Neuron (in vitro differentiated cells): ENCODE measurements at regions not wholly inside any gene's neighbourhood (a gene's known extent, or its start where the extent isn't known, plus 50 kb on each side); places are given as distances from the start of the nearest gene placed in this dataset.
"Not testable (repeated sequence)": the region's sequence is repeated elsewhere in the genome, so short reads cannot be mapped to it uniquely, and the experiment has no call there.

Experiments used
- H2AFZ ChIP-seq: one replicate; pipeline ENCODE4 v1.6.1; 2013; ENCODE audit warnings: low read depth, mild to moderate bottlenecking, inconsistent platforms, low read length, moderate library complexity
- H3K27me3 ChIP-seq: one replicate; pipeline ENCODE4 v1.6.1; 2013; ENCODE audit warnings: low read length; ENCODE audit not compliant: insufficient read depth
- H3K36me3 ChIP-seq: one replicate; pipeline ENCODE4 v1.6.1; 2013; ENCODE audit warnings: low read length; ENCODE audit not compliant: insufficient read depth
- H3K4me1 ChIP-seq: one replicate; pipeline ENCODE4 v1.6.1; 2013; ENCODE audit warnings: low read length; ENCODE audit not compliant: insufficient read depth
- H3K4me3 ChIP-seq: 2 replicates; pipeline ENCODE4 v1.5.1; 2013; ENCODE audit warnings: mild to moderate bottlenecking, low read length, moderate library complexity
- H3K9me3 ChIP-seq: one replicate; pipeline ENCODE4 v1.6.1; 2013; ENCODE audit warnings: low read length

DNA sequence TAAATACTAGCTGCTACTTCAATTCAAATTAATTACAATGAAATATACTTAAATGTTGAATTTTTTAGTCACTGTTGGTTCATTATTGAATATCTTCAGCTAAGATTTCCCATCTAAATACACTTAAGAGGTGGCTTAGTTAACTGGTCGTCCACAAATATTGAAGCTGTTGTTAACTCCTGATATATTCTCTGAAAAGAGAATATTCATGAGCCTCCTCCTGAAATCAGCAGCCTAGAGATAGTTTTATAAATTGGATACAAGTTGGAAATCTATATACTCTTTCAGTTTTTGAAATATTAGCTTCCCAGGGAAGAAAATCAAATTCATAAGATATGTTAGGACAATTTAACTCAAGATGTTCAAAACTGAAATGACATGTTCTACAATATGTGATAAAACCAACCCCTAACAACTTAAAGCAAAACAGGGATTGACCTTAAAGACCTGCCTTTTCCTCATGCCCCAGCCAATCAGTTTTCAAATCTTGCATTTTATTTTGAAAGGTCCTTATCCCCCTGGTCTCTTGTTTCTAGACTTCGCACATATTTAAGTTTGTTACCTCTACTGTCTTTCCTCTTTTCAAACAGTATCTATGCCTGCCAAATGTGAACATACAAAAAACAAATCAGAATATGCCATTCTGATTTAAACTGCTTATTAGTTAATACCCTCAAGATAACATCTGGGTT, 2784.9 kb downstream of the RPIA start:
- not testable (repeated sequence) for H3K4me3 ChIP-seq, H2AFZ ChIP-seq

GRCh38 chr2:91476936-91477246, 2785.4 kb downstream of the RPIA start:
- not testable (repeated sequence) for H3K9me3 ChIP-seq, H3K27me3 ChIP-seq, H3K4me1 ChIP-seq, H3K4me3 ChIP-seq, H2AFZ ChIP-seq, H3K36me3 ChIP-seq

More for the DNA sequence above, 2784.9 kb downstream of the RPIA start:
- not testable (repeated sequence) for H3K4me1 ChIP-seq, H3K36me3 ChIP-seq, H3K9me3 ChIP-seq, H3K27me3 ChIP-seq

DNA sequence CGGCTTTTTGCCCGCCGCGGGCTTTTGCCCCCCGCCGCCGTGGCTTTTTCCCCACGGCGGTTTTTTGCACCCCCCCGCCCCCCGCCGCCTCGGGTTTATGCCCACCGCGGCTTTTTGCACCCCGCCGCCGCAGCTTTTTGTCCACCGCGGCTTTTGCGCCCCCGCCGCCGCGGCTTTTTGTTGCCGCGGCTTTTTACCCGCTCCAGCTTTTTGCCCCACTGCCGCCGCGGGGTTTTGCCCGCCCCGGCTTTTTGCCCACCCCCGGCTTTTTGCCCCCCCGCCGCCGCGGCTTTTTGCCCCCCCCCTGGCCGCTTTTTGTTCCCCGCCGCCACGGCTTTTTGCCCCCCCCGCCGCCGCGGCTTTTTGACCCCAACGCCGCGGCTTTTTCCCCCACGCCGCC, 2785.8 kb downstream of the RPIA start:
- not testable (repeated sequence) for H3K36me3 ChIP-seq, H2AFZ ChIP-seq, H3K9me3 ChIP-seq, H3K4me3 ChIP-seq, H3K4me1 ChIP-seq, H3K27me3 ChIP-seq

GRCh38 chr2:91477731-91478672, 2786.5 kb downstream of the RPIA start:
- no peak overlapping the region for H2AFZ ChIP-seq
- H3K36me3 ChIP-seq = no peaks in the 10 kb centered on the region
- no peaks in the 10 kb centered on the region for H3K4me1 ChIP-seq
- H3K9me3 ChIP-seq = no peaks in the 10 kb centered on the region
- no peak overlapping the region for H3K4me3 ChIP-seq
- H3K27me3 ChIP-seq = no peaks in the 10 kb centered on the region

DNA sequence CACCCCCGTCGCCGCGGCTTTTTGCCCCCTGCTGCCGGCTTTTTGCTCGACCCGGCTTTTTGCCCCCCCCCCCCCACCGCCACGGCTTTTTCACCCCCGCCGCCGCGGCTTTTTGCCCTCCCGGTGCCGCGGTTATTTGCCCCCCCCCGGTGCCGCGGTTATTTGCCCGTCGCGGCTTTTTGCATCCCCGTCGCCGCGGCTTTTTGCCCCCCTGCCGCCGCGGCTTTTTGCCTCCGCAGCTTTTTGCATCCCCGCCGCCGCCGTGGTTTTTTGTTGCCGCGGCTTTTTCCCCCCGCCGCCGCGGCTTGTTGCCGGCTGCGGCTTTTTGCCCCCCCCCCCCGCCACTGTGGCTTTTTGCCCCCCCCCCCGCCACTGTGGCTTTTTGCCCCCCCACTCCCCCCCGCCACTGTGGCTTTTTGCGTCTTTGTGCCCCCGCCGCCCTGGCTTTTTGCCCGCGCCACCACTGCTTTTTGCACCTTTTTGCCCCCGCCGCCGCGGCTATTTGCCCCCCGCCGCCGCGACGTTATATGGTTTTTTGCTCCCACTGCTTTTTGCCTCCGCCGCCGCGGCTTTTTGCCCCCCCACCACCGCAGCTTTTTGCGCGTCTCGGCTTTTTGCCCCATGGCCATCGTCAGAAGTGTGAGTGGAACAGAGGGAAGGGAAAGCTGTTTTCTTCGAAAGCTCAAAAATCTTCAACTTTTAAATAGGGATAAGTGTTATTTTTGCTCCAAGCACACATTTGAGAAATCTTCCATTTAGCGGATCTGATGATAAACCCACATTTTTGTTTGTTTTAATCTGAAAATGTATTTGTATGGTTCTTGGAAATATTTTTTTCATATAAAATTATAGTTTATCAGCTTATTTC, 2787.6 kb downstream of the RPIA start:
- H3K36me3 ChIP-seq, H3K4me1 ChIP-seq, H3K4me3 ChIP-seq, H2AFZ ChIP-seq, H3K9me3 ChIP-seq, H3K27me3 ChIP-seq: not testable (repeated sequence)

DNA sequence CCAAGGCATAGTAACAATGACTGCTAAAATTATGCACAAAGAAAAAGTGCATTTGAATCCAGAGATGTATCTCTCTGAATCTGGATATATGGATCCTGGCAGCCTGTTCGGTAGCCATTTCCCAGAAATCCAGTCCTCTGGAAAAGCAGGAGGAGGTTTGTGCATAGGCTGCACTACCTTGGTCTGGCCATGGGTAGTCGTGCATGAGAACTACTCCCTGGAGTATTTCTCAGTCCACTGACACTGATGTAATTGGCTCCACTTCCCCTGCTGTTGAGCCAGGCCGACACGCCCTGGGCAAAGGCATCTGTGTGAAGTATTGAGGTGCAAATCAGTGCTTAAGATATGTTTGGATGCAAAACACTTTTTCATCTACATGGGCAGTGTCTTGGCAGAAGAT, 2793.8 kb downstream of the RPIA start:
- H3K27me3 ChIP-seq, H3K4me3 ChIP-seq: not testable (repeated sequence)

DNA sequence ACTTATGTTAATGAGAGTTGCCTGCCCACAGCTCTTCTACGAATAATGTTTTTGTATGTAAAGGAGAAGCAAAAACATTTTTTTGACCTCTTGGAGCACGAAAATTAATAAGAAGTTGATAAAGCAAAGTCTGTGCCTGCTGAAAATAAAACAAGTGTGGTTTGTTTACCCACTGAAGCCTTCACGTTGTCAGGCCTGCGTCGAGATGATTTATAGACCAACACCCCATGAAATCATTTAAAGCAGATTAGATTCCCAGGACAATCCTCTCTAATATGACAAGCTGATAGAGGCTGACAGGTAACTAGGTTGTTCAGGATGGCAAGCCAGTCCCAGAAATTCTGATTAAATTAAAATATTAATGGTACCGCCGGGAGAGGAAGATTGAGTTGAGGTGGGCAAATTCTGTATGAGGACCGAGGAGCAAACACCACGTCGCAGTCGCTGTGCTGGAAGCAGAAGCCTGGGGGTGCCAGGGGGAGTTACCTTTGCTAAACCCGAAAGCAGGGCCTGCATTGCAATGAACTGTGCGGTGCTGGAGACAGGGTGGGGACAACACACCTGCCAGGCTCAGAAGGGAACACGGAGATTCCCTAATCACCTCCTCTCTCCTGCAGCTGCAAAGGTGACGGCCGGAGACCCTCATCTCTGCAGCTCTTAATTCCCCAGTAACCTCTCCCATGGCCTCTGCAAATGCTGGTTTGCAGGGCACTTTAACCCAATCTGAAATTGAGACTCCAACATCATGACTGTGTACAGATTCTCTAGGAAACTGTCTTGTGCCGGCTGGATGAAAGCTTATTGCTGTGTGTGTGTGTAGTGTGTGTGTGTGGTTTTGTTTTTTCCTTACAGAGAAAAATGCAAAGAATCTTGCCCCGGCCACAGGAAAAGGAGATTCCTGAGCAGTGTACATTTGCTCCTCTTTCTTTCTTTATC, 2805.9 kb downstream of the RPIA start:
- H3K9me3 ChIP-seq, H3K4me3 ChIP-seq, H3K36me3 ChIP-seq, H3K27me3 ChIP-seq, H3K4me1 ChIP-seq, H2AFZ ChIP-seq: not testable (repeated sequence)

More for the DNA sequence above, 2793.8 kb downstream of the RPIA start:
- H3K4me1 ChIP-seq, H3K9me3 ChIP-seq, H3K36me3 ChIP-seq, H2AFZ ChIP-seq: not testable (repeated sequence)

DNA sequence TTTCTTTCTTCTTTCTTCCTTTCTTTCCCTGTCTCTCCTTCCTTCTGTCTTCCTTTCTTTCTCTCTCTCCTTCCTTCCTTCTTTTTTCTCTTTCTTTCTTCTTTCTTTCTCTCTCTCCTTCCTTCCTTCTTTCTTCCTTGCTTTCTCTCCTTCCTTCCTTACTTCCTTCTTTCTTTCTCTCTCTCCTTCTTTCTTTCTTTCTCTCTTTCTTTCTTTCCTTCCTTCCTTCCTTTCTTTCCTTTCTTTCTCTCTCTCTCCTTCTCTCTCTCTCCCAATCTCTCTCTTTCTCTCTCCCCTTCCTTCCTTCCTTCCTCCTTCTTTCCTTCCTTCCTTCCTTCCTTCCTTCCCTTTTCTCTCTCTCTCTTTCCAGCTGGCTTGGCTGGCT, 2806.6 kb downstream of the RPIA start:
- not testable (repeated sequence) for H3K9me3 ChIP-seq, H3K36me3 ChIP-seq, H3K4me1 ChIP-seq, H2AFZ ChIP-seq, H3K4me3 ChIP-seq, H3K27me3 ChIP-seq

DNA sequence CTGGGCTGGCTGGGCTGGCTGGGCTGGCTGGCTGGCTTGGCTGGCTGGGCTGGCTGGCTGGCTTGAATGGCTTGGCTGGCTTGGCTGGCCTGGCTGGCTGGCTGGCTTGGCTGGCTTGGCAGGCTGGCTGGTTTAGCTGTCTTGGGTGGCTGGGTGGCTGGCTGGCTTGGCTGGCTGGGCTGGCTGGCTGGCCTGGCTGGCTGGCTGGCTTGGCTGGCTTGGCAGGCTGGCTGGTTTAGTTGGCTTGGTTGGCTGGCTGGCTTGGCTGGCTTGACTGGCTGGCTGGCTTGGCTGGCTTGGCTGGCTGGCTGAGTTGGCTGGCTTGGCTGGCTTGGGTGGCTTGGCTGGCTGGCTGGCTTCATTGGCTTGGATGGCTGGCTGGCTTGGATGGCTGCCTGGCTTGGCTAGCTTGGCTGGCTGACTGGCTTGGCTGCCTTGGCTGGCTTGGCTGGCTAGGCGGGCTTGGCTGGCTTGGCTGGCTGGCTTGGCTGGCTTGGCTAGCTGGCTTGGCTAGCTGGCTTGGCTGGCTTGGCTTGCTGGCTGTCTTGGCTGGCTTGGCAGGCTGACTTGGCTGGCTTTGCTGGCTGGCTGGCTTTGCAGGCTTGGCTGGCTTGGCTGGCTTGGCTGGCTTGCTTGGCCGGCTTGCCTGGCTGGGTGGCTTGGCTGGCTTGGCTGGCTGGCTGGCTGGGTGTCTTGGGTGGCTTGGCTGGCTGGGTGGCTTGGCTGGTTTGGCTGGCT, 2807.2 kb downstream of the RPIA start:
- H3K27me3 ChIP-seq = not testable (repeated sequence)

DNA sequence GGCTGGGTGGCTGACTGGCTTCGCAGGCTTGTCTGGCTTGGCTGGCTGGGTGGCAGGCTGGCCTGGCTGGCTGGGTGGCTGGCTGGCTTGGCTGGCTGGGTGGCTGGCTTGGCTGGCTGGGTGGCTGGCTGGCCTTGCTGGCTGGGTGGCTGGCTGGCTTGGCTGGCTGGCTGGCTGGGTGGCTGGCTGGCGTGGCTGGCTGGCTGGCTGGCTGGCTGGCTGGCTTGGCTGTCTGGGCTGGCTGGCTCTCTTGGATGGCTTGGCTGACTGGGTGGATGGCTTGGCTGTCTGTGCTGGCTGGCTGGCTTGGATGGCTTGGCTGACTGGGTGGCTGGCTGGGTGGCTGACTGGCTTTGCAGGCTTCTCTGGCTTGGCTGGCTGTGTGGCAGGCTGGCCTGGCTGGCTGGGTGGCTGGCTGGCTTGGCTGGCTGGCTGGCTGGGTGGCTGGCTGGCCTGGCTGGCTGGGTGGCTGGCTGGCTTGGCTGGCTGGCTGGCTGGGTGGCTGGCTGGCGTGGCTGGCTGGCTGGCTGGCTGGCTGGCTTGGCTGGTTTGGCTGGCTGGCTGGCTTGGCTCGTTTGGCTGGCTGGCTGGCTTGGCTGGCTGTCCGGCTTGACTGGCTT, 2808.1 kb downstream of the RPIA start:
- H3K9me3 ChIP-seq, H3K4me3 ChIP-seq, H3K27me3 ChIP-seq, H3K4me1 ChIP-seq, H3K36me3 ChIP-seq, H2AFZ ChIP-seq: not testable (repeated sequence)

More for the DNA sequence above, 2807.2 kb downstream of the RPIA start:
- not testable (repeated sequence) for H2AFZ ChIP-seq, H3K4me1 ChIP-seq, H3K9me3 ChIP-seq, H3K4me3 ChIP-seq, H3K36me3 ChIP-seq

DNA sequence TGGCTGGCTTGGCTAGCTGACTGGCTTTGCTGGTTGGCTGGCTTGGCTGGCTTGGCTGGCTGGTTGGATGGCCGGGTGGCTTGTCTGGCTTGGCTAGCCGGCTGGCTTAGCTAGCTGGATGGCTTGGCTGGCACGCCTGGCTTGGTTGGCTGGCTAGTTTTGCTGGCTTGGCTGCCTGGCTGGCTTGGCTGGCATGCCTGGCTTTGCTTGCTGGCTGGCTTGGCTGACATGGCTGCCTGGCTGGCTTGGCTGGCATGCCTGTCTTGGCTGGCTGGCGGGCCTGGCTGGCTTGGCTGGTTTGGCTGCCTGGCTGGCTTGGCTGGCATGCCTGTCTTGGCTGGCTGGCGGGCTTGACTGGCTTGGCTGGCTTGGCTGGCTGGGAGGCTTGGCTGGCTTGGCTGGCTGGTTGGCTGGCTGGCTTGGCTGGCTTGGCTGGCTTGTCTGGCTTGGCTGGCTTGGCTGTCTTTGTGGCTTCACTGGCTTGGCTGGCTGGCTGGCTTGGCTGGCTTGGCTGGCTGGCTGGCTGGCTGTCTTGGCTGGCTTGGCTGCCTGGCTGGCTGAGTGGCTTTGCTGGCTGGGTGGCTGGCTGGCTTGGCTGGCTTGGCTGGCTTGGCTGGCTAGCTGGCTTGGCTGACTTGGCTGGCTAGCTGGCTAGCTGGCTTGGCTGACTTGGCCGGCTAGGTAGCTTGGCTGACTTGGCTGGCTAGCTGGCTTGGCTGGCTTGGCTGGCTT, 2808.9 kb downstream of the RPIA start:
- not testable (repeated sequence) for H3K4me1 ChIP-seq, H3K9me3 ChIP-seq, H3K27me3 ChIP-seq, H3K36me3 ChIP-seq, H3K4me3 ChIP-seq, H2AFZ ChIP-seq
